BJ (cell line): ENCODE measurements at regions not wholly inside any gene's neighbourhood (a gene's known extent, or its start where the extent isn't known, plus 50 kb on each side); places are given as distances from the start of the nearest gene placed in this dataset.

Experiments
- CTCF ChIA-PET: fragments of 350-600 bp; formaldehyde crosslinking; extraction: SDS; loops from one replicate; lab custom pipeline; 2021; ENCODE audit warnings: antibody characterized with exemption, inconsistent platforms; lab: Yijun Ruan, JAX
- POLR2A ChIA-PET: fragments of 300-600 bp; sonication (Branson Sonifier 250); formaldehyde crosslinking; extraction: SDS; loops from one replicate; lab custom pipeline; 2021; ENCODE audit warnings: antibody characterized with exemption; lab: Charles Lee
- DNase-seq: peaks from one replicate; pipeline ENCODE4 v3.0.0-alpha.2; 2011; ENCODE audit warnings: low read depth
- H3K27me3 ChIP-seq: 2 replicates; pipeline ENCODE4 v1.6.0; 2011; ENCODE audit warnings: low read length; ENCODE audit not compliant: control insufficient read depth, insufficient read depth
- H3K36me3 ChIP-seq: 2 replicates; pipeline ENCODE4 v1.5.1; 2011; ENCODE audit warnings: low read length; ENCODE audit not compliant: control insufficient read depth, insufficient read depth
- H3K4me3 ChIP-seq: 2 replicates; pipeline ENCODE4 v1.5.1; 2011; ENCODE audit warnings: low read depth, mild to moderate bottlenecking, control low read depth, low read length
- CTCF ChIP-seq: IDR thresholded peaks from 2 replicates; pipeline ENCODE4 v1.5.1; 2011; ENCODE audit warnings: low read depth, mild to moderate bottlenecking, control low read depth, inconsistent platforms, low read length, moderate library complexity; ENCODE audit not compliant: insufficient read depth

GRCh38 chr13:65088906-65089305 is 2141.2 kb downstream of the PCDH9 start:
- Histone ChIP-seq H3K36me3 (no peaks in the 10 kb centered on the region), H3K4me3 (no peak overlapping the region), H3K27me3 (no peaks in the 10 kb centered on the region)
- DNase-seq, result no peak
- POLR2A ChIA-PET, result no interaction called here
- no peak for TF ChIP-seq CTCF
- CTCF ChIA-PET, result no interaction called here

GRCh38 chr13:65085977-65086376 is 2144.2 kb downstream of the PCDH9 start:
- ChIA-PET POLR2A (no interaction called here), CTCF (no interaction called here)
- no peaks in the 10 kb centered on the region for H3K36me3 ChIP-seq
- H3K4me3 ChIP-seq, result no peak overlapping the region
- no peaks in the 10 kb centered on the region for H3K27me3 ChIP-seq
- TF ChIP-seq CTCF, result no peak
- DNase-seq, result no peak

- no peak for TF ChIP-seq CTCF
- ChIA-PET POLR2A (no interaction called here), CTCF (interaction anchor here (0.8 kb wide), 1 partner anchor 604 kb away, joined by 4 read pairs; no protein-coding TSS in a partner anchor)
These were observed 2155.9 kb downstream of the PCDH9 start for GRCh38 chr13:65074248-65074647.

GRCh38 chr13:65064967-65065366 is 2165.2 kb downstream of the PCDH9 start:
- no peaks in the 10 kb centered on the region for H3K36me3 ChIP-seq
- no peak for DNase-seq
- no peaks in the 10 kb centered on the region for H3K27me3 ChIP-seq
- ChIA-PET CTCF (interaction anchor here (0.9 kb wide), 1 partner anchor 22 kb away, joined by 3 read pairs; no protein-coding TSS in a partner anchor), POLR2A (no interaction called here)
- TF ChIP-seq CTCF, result no peak
- no peak overlapping the region for H3K4me3 ChIP-seq

More at GRCh38 chr13:65074248-65074647, 2155.9 kb downstream of the PCDH9 start:
- H3K36me3 ChIP-seq, result no peaks in the 10 kb centered on the region
- H3K4me3 ChIP-seq, result no peak overlapping the region
- DNase-seq, result no peak
- no peaks in the 10 kb centered on the region for H3K27me3 ChIP-seq

- Histone ChIP-seq H3K4me3 (no peak overlapping the region), H3K36me3 (no peaks in the 10 kb centered on the region), H3K27me3 (no peaks in the 10 kb centered on the region)
- CTCF ChIA-PET, result no interaction called here
- TF ChIP-seq CTCF, result no peak
- POLR2A ChIA-PET, result no interaction called here
- no peak for DNase-seq
These were observed 2166.4 kb downstream of the PCDH9 start for GRCh38 chr13:65063753-65064152.
